ENCODE measurements at regions not wholly inside any gene's neighbourhood (a gene's known extent, or its start where the extent isn't known, plus 50 kb on each side); places are given as distances from the start of the nearest gene placed in this dataset.

DNA sequence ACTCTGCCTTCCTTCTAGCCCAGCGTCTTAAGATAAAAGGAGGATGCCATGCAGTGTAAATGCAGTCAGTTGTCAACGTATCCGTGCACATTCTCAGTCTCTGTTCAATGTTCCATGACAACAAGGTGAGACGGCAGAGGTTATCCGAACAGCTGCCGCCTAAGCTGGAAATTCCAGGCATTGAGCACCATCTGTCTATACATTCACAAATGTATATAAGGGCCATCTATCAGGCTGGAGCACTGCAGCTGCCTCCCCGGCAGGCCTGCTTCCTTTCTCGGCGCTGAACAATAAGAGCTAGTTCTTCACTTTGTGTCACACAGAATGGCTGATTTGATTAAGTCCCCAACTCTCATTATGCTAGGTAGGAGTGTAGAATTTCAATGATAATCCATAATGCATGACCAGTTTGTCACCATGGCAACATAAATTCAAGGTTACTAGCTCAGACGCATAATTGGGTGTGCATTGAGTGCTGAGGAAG, 282.2 kb upstream of the SOX11 start:
- TF ChIP-seq YY1 (IDR thresholded peaks at IDR 0.05; ENCODE audit: insufficient read depth, insufficient read length) = no peak
- TF ChIP-seq SUZ12 (IDR thresholded peaks at IDR 0.05; ENCODE audit: extremely low read depth, insufficient read depth, insufficient read length) = no peak
